ENCODE measurements at regions not wholly inside any gene's neighbourhood (a gene's known extent, or its start where the extent isn't known, plus 50 kb on each side); places are given as distances from the start of the nearest gene placed in this dataset.

DNA sequence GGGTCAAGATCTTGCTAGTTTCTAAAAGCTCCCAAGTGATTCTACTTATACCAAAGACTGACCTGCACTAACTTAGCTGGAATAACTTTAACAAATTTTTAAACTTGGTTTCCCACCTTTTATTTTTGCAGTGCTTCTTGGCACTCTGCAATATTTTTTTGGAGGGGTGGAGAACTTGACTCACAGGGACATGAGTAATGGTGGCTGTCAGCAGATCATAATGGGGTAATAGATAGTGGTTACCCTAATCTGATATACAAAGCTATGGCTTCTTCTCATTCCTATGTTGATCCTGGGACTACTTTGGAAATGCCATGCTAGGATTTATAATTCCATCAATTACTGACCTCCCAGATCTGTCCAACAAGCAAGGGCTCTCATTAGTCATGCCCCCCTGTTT, 295.7 kb downstream of the GPAT3 start:
- DNase-seq (ENCODE audit: low read depth in 4 of 4, low spot score in 2 of 4): no peak

DNA sequence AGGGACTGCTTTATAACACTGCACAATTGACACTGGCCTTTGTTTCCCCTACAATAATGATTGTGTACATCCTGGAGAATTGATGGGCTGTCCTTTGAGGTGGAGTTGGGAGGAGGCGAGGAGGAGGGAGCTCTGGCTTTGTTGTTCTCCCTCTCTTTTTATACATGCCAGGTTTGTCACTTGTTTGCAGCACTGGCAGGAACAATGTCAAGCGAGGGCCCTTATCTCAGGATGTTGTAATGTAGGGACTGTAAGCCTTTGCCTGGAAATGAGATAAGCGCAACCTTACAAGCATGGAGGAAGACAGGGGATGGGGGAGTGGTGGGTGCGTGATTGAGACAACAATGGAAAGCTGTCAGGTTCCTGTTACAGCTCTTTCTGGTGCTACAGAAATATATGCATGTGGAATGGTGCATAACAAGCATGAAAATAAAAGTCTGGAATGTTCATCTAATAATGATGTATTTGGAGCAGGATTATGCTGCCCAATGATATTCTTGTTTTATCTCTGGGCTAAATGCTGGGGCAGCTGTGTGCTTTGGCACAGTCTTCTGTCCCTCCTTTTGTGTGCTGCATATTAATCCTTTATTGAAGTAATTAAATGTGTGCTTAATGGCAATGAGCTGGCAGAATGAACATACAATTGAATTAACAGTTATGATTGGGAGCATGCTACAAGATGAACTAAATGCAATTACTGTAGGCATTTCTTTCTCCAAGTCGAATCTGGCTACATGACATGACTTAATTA, 294.4 kb downstream of the GPAT3 start:
- DNase-seq (ENCODE audit: low read depth in 4 of 4, low spot score in 2 of 4): no peak

DNA sequence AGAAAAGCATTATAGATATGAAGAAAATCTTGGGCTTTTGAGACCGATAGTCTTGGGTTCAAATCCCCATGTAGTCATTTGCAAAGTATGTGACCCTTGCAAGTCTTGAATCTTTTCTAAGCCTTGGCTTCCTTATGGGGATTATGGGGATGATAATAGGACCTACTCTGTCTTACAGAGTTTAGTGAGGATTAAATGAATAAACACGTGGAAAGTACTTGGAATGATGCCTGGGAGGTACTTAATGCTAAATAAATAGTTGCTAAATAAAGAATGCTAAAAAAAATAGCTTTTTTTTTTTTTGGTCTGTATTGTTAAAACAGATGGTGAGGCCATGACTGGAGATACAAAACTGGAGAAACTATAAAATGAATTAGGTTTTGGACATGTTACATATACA, 292.7 kb downstream of the GPAT3 start:
- DNase-seq (ENCODE audit: low read depth in 4 of 4, low spot score in 2 of 4): no peak

DNA sequence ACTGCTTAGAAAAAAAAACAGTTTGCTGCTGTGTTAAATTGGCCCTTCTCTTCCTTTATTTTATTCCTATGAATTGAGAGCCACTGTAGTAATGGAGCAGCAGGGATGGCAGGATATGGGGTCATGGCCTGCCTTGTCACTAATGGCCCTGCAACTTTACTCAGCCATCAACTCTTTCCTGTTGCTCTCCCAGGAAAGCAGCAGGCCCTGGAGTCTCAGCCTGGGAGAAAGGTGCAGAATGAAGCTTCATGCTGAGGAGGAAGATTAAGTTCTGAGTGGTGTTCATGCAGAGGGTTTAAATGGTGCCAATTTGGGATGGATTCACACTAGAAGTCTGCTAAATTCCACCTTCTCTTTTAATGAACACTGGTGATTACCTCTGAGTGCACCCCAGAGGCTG, 285.6 kb downstream of the GPAT3 start:
- DNase-seq (ENCODE audit: low read depth in 4 of 4, low spot score in 2 of 4): no peak

DNA sequence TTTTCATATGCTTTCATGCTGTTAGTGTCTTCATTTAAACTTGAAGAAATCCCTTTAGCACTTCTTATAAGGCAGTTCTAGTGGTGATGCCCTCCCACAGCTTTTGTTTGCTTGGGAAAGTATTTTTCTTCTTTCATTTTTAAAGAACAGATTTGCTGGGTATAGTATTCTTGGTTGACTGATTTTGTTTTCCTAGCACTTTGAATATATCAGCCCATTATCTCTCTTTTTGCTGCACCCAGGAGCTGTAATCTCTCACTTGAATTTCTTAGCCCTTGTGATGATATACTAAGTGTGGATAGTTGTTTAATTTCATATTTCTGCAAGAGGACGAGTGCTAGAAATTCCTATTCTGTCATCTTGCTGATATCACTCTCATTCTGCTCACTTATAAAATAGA, 283.7 kb downstream of the GPAT3 start:
- DNase-seq (ENCODE audit: low read depth in 4 of 4, low spot score in 2 of 4): no peak

DNA sequence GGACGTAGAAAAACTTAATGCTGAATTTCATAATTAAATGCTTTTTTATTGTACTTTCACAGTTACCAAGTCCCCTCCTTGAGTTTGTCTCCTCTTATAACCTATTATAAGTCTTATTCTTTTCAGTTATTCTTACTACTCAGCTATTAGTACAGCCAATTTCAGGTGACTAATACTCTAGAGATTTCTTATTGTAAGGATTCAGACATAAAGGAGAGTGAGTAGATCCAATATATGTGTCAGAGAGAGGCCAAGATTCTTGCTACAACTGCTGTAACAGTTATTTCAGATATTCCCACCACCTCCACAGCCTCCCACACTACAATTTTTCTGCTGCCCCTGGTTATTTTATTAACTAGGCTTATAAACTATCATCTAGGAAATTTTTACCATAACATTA, 274.5 kb downstream of the GPAT3 start:
- no peak for DNase-seq (ENCODE audit: low read depth in 4 of 4, low spot score in 2 of 4)

DNA sequence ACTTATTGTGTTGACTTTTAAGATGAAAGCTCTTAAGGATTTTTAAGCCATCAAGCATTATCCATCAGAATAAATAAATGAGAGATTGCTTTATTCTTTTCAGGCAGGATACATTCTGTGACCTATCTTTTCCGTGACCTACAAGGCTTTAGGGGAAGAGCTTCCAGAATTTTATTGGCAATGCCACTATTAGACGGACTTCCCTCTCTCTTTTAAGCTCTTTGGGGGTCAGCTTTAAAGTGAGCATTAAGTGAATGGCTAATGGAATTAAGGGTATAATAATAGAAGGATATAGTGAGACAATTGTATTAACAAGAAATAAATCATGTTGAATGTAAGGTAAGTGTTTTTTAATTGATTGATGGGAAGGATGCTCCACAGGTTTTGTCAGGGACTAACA, 273.7 kb downstream of the GPAT3 start:
- DNase-seq (ENCODE audit: low read depth in 4 of 4, low spot score in 2 of 4): no peak

DNA sequence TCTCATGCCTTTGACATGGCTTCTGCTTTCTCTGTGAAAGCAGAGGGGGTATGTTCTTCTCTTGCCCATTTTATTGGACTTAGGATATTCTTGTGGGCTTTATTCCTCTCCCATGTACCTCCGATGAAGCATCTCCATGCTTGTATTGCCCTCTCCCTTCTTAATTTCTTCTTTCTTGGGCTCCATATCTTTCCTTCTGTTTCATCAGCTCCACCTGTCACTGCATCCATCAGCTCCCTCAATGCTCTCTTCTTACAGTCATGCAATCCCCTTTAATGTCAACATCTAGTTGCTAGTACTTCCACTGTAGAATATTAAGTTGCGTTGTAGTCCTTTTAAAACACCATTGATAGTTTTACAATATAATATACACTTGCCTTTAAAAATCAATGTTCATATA, 257.6 kb downstream of the GPAT3 start:
- DNase-seq (ENCODE audit: low read depth in 4 of 4, low spot score in 2 of 4): no peak

DNA sequence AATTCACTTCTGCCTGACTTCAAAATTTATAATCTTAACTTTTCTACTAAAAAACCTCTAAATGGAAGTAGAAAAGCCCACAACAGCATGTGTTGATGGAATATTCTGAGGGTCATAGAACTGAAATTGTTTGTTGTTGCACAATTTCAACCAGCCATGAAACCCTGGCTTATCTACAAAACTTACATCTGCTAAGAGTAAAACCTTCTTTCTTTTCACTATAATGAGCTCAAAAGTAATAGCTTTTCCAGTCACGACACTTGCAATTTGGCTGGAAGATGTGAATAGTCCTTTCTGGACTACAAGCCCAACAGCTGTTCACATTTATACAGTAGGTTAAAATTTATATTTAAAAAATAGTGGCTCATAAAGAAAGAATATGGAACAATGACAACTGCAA, 250.0 kb downstream of the GPAT3 start:
- no peak for DNase-seq (ENCODE audit: low read depth in 4 of 4, low spot score in 2 of 4)

DNA sequence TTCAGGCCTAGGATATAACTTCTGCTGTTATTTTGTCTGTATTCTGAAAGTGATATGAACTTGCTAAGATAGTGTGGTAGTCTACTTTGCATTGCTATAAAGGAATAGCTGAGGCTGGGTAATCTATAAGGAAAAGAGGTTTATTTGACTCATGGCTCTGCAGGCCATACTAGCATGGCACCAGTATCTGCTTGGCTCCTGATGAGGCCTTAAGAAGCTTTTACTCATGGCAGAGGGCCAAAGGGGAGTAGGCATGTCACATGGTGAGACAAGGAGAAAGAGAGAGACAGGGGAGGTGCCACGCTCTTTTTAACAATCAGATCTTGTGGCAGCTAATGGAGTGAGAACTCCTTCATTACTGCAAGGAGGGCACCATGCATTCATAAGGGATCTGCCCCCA, 247.3 kb downstream of the GPAT3 start:
- no peak for DNase-seq (ENCODE audit: low read depth in 4 of 4, low spot score in 2 of 4)

DNA sequence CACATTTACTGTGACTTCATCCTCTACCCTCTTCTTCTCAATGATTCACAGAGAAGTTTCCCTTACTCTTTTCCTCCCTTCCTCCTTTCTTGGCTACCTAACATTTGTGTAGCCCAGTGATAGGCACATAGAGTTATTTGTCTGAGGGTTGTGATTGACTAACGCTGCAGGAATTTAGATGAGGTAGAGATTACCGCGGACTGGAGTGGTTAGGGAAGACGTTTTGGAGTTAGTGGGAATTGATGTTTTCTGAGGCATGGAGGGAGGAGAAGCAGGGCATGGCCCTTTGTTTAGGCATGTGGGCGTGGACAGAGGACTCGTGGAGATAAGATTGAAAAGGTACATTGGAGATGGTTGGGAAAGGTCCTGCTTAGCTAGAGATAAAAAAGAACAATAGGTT, 246.7 kb downstream of the GPAT3 start:
- no peak for DNase-seq (ENCODE audit: low read depth in 4 of 4, low spot score in 2 of 4)

DNA sequence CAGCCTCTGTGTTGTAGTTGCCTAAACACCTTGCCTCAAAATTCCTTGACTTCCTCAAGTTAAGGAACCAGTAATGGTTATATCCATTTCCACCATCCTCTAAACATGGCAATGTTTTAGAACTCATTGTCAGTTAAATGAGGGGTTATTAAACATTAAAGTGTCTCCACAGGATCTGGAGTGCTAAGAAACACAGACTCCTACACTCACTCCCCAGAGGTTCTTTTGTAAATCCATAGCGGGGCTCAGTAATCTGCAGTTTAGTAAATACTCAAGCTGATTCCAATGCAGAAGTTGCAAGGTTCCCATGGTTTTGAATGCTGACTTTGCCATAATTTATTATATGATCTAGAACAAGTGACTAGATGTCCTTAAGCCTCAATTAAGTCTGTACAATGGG, 245.5 kb downstream of the GPAT3 start:
- no peak for DNase-seq (ENCODE audit: low read depth in 4 of 4, low spot score in 2 of 4)

DNA sequence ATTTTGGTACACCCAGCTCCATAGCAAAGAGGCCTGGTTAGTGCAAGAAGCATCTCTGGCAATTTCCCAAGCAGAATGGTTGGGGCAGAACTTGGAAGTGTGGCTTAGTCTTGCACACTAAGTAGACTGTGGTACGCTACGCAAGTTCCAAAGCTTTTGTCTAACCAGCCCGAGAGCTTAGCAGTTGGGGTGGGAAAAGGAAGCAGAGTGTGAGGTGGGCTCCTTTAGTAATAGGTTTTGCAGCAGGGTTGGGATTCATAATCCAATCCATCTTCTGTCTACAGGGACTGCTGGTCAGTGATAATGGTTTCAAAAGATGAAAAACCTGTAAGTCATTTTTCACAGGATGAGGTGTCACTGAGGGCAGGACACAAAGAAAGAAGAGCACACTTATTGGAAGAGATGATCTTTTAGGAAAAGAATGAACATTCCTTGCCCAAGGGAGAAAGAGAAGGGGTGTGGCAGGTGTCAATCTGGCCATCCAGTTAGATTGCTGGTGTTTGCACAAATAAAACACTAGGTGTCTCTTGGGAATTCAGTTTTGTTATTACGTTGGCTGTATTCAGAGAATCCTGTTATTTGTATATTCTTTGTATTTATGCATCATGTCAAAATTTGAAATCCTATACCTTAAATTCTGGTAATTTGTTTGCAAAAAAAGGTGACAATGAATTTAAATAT, 244.3 kb downstream of the GPAT3 start:
- no peak for DNase-seq (ENCODE audit: low read depth in 4 of 4, low spot score in 2 of 4)

DNA sequence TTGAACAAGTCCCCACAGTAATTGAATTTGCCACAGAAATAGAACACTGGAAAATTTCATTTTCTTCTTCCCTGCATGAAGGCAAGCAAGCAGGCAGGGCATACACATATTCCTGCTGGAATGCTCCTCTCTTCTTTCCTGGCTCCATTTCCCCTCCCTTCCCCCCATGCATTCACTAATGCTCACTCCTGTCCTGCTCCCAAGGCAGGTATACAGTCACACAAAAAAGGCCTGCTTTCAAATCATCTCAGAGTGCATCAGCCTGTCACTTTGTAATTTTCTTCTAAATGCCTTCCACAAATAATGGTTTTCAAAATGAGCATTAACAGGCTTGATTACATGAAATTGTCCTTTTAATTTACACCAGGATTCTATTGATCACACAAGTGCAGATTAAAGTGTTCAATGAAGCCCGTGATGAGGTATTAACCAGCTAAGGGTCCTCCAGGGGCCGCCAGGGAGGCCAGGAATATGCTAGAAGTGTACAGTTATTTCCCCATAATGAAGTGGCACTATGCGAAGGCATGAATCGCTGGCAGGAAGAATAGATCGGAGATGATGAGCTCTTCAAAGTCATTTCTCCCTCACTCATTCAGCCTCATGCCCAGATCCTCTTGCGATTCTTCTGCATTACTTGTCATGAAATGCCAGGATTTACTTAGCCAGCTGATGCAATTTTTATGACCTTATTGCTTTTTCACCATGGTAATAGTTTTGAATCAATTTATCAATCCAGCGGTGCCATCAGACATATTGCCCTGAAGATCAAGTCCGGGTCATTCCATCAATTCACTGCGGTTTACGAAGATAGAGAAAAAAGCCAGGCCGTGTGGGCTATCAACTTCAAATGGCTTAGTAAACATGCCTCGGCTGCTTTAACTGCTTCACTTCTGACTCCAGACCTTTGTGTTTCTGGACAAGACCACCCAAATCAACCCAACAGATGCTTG, 243.5 kb downstream of the GPAT3 start:
- no peak for DNase-seq (ENCODE audit: low read depth in 4 of 4, low spot score in 2 of 4)

DNA sequence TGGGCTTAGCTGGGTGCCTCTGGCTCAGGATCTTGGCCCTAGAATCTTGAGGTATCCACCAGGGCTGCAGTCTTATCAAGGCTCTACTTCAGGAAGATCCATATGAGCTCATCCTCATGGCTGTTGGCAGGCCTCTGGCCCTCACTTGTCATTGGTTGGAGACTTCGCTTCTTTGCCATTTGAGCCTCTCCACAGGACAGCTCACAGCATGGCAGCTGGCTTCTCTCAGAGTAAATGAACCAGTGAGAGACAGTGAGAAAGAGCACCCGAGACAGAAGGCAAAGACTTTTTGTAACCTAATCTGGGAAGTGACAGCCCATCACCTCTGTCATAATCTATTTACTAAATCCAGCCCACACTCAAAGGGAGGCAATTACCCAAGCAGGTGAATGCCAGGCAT, 236.8 kb downstream of the GPAT3 start:
- DNase-seq (ENCODE audit: low read depth in 4 of 4, low spot score in 2 of 4): no peak

DNA sequence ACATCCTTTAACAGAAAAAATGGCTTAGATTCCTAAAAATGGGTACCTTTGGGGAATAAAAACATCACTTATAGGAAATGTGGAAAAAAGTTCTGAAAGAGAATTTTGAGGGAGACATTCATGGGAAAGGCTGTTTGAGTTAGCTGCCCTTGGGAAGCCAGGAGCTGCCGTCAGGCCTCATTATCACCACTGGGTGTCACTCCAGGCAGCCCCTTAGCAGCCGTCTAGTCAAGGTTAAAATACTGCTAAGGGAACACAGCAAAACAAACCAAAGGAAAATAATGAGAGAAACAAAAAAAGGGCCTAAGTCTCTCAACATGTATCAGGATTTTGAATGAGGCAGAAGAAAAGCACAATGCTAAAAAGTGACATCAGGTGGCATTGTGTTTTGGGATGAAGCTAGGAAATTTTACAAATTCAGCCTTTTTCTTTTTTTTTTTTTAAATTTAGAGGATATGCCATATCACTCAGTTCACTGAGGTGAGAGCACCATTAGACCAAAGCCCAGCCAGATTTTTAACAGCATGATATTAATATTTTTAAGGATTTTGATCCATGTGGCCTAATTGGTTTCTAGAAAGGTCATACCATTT, 235.3 kb downstream of the GPAT3 start:
- peak in 3 of 4 donors; percentile 9 to 50 (median 24) for DNase-seq (ENCODE audit: low read depth in 4 of 4, low spot score in 2 of 4)

DNA sequence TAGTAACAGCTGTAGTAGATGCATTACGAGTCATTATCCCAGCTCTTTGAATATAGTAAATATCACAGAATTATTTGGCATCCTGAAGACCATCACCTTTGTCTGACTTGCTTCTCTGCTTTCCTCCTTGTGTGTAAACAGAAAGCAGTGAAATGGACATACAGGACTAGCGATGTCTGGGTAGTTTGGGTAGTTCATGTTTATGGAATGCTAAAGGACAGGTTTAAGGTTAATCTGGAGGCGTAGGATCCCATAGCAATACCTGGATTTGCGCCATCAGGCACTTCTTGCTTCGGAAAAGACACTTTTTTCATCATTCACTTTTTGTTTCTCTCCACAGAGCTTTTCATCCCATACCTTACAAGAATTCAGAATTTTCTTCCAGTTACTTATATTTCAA, 232.2 kb downstream of the GPAT3 start:
- DNase-seq (ENCODE audit: low read depth in 4 of 4, low spot score in 2 of 4): no peak

DNA sequence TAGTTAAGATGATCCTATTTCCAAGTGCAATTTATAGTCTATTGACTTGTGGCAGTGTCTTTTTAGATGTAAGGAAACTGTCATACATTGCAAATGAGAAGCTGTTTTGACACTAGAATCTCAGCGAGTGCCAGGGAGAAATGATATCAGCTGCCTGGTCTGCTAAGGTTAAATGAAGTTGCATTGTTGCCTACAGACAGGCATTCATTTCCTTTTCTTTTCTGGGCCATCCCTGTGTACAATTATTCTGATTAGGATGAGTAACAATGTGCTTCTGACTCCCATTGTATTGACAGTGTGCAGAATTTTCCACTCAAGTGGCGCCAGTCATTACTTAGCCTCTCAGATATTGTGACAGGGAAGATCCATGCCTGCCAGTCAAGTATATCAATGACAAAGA, 231.2 kb downstream of the GPAT3 start:
- no peak for DNase-seq (ENCODE audit: low read depth in 4 of 4, low spot score in 2 of 4)

DNA sequence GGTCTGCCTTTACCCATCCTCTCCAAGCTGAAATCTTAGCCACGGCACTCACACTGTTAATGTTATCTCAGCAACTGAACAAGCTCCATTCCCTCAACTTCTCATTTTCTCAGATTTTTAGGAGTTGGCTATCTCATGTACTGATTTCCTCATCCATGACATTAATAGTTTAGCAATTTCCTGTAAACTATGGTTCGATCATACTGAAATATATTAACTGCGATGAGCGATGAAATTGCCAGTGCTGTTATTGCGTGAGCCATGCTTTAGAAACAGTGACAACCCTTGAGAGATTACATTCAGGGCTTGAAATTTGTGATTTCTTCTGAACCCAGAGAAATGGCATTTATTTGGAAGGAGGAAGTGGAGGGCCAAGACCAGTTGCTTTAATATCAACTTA, 223.7 kb downstream of the GPAT3 start:
- DNase-seq (ENCODE audit: low read depth in 4 of 4, low spot score in 2 of 4): no peak

DNA sequence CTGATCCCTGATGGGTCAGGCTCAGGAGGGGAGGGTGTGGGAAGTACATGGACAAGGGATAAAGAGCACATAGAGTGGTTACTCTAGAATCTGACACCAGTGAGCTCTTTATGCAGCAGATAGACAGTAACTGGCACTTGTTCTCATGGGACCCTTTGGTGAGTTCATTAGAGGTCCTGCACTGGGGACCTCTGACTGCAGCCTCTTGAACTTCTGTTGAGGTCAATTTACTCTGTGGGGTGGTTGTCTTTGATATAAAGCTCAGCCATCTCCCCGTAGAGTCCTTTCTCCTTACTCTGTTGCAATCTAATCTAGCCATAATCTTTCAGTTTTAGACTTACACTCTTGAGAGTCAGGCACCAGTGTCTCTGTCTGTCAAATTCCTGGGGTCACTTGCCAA, 222.4 kb downstream of the GPAT3 start:
- no peak for DNase-seq (ENCODE audit: low read depth in 4 of 4, low spot score in 2 of 4)

DNA sequence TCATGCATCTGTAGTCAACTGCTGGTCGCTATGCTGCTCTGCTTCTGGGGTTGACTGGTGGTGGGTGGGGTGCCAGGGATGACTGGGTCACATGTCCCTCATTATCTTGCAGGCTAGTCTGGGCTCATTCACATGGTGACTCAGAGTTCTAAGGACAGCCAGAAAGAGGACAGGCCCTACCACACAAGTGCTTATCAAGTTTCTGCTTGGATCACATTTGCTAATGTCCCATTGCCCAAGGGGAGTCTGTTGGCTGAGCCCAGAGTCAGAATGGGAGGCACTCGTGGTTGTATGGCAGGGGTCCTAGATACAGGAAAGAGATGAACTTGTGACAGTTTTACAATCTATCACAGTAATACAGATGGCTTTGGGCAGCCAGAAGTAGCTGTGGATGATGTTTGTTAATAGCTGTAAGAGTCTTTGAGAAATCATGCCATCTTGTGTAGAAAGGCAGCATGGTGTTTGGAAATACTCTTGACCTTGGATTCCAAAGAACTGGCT, 221.3 kb downstream of the GPAT3 start:
- no peak for DNase-seq (ENCODE audit: low read depth in 4 of 4, low spot score in 2 of 4)
